ENCODE measurements at regions not wholly inside any gene's neighbourhood (a gene's known extent, or its start where the extent isn't known, plus 50 kb on each side); places are given as distances from the start of the nearest gene placed in this dataset.

DNA sequence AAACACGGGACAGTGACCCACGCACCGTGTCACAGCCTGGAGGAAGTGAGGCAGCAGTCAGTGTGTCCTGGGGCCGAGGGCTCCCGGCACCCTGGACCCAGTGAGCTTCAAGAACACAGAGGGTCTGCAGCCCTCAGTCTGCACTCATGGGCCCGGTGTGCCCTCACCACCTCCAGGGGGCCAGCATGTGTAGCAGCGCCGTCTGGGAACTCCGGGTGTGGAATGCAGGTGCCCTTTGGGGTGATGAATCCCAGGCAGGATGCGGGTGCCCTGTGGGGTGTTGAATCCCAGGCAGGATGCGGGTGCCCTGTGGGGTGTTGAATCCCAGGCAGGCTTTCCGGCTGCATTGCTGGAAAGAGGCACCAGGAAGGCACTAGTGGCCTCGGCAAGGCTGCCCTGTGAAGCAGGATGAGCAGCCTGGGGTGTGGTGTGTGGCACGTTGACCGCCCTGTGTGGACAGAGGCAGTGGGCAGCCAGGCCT is 1399.9 kb downstream of the BRD1 start:
- Histone ChIP-seq H3K27ac (ENCODE audit: extremely low read length, insufficient read depth, low read length) (no peak overlapping the region), H2AFZ (ENCODE audit: low read length) (no peak overlapping the region), H3K79me2 (ENCODE audit: insufficient read depth, low read length) (no peaks in the 10 kb centered on the region), H3K4me2 (ENCODE audit: low read depth, low read length) (no peak overlapping the region), H3K36me3 (replicated peaks in 1 of 2; ENCODE audit: control insufficient read depth in 1 of 2, insufficient read depth in 2 of 2, low read length in 2 of 2) (no peaks in the 10 kb centered on the region), H3K9me3 (ENCODE audit: low read length) (no peaks in the 10 kb centered on the region), H3K27me3 (ENCODE audit: control insufficient read depth in 1 of 2, insufficient read depth in 2 of 2, low read length in 2 of 2) (peaks cover 12 to 84% of the 10 kb centered on the region in 2 experiments; a peak in 4 of 5 replicates), H4K20me1 (ENCODE audit: insufficient read depth, low read length) (0 out of 2 replicates have a peak, but pooled peaks cover 6% of the 10 kb centered on the region), H3K9ac (ENCODE audit: insufficient read depth, low read depth, low read length) (no peak overlapping the region), H3K4me3 (replicated peaks in 1 of 3; ENCODE audit: insufficient read depth in 1 of 3, low read depth in 2 of 3, low read length in 3 of 3) (no peak overlapping the region), H3K4me1 (ENCODE audit: insufficient read depth, low read length) (no peaks in the 10 kb centered on the region)
- POLR2A ChIA-PET = no interaction called here
- ATAC-seq = no peak
- CTCF ChIA-PET (ENCODE audit: low intra/inter-chr PET ratio, low total read pairs) = no interaction called here
- in situ Hi-C loops (cut with HindIII; ENCODE audit: extremely low pct_ligation_motif_present, low pct_unique_long_range_greater_than_20kb) = no loop called here
- DNase-seq (ENCODE audit: low spot score) = no peak
- intact Hi-C loops (cut with micrococcal nuclease; ENCODE audit: unreplicated experiment) = no loop called here
- no CpG with 5 or more reads among the region's 15 CpGs for WGBS (ENCODE audit: low lambda C conversion rate)
- no peak for FAIRE-seq
- no TSS peak for BruUV-seq (replicated peaks)
- TF ChIP-seq, protein P1, sequence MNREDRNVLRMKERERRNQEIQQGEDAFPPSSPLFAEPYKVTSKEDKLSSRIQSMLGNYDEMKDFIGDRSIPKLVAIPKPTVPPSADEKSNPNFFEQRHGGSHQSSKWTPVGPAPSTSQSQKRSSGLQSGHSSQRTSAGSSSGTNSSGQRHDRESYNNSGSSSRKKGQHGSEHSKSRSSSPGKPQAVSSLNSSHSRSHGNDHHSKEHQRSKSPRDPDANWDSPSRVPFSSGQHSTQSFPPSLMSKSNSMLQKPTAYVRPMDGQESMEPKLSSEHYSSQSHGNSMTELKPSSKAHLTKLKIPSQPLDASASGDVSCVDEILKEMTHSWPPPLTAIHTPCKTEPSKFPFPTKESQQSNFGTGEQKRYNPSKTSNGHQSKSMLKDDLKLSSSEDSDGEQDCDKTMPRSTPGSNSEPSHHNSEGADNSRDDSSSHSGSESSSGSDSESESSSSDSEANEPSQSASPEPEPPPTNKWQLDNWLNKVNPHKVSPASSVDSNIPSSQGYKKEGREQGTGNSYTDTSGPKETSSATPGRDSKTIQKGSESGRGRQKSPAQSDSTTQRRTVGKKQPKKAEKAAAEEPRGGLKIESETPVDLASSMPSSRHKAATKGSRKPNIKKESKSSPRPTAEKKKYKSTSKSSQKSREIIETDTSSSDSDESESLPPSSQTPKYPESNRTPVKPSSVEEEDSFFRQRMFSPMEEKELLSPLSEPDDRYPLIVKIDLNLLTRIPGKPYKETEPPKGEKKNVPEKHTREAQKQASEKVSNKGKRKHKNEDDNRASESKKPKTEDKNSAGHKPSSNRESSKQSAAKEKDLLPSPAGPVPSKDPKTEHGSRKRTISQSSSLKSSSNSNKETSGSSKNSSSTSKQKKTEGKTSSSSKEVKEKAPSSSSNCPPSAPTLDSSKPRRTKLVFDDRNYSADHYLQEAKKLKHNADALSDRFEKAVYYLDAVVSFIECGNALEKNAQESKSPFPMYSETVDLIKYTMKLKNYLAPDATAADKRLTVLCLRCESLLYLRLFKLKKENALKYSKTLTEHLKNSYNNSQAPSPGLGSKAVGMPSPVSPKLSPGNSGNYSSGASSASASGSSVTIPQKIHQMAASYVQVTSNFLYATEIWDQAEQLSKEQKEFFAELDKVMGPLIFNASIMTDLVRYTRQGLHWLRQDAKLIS (CRISPR knock-in tag; IDR thresholded peaks at IDR 0.05) = no peak
- TF ChIP-seq YEATS4 (CRISPR knock-in tag; IDR thresholded peaks at IDR 0.05; ENCODE audit: borderline replicate concordance) (no peak), CREM (IDR thresholded peaks at IDR 0.05) (no peak), CREM (CRISPR knock-in tag; IDR thresholded peaks at IDR 0.05) (no peak), ZNF777 (CRISPR knock-in tag; IDR thresholded peaks at IDR 0.05) (no peak), JUND (CRISPR knock-in tag; IDR thresholded peaks at IDR 0.05) (no peak), KLF15 (CRISPR knock-in tag; IDR thresholded peaks at IDR 0.05; ENCODE audit: borderline replicate concordance) (no peak), RBAK (CRISPR knock-in tag; IDR thresholded peaks at IDR 0.05) (no peak), ZNF446 (CRISPR knock-in tag; IDR thresholded peaks at IDR 0.05) (no peak), EHMT2 (IDR thresholded peaks at IDR 0.05; ENCODE audit: borderline replicate concordance, low read depth, low read length) (no peak), ZNF367 (CRISPR knock-in tag; IDR thresholded peaks at IDR 0.05; ENCODE audit: borderline replicate concordance) (no peak), ZSCAN12 (CRISPR knock-in tag; IDR thresholded peaks at IDR 0.05) (no peak), ZNF232 (CRISPR knock-in tag; IDR thresholded peaks at IDR 0.05; ENCODE audit: borderline replicate concordance) (no peak), RFXANK (CRISPR knock-in tag; IDR thresholded peaks at IDR 0.05) (no peak)
- TF ChIP-seq, protein P2, sequence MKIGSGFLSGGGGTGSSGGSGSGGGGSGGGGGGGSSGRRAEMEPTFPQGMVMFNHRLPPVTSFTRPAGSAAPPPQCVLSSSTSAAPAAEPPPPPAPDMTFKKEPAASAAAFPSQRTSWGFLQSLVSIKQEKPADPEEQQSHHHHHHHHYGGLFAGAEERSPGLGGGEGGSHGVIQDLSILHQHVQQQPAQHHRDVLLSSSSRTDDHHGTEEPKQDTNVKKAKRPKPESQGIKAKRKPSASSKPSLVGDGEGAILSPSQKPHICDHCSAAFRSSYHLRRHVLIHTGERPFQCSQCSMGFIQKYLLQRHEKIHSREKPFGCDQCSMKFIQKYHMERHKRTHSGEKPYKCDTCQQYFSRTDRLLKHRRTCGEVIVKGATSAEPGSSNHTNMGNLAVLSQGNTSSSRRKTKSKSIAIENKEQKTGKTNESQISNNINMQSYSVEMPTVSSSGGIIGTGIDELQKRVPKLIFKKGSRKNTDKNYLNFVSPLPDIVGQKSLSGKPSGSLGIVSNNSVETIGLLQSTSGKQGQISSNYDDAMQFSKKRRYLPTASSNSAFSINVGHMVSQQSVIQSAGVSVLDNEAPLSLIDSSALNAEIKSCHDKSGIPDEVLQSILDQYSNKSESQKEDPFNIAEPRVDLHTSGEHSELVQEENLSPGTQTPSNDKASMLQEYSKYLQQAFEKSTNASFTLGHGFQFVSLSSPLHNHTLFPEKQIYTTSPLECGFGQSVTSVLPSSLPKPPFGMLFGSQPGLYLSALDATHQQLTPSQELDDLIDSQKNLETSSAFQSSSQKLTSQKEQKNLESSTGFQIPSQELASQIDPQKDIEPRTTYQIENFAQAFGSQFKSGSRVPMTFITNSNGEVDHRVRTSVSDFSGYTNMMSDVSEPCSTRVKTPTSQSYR (CRISPR knock-in tag; IDR thresholded peaks at IDR 0.05; ENCODE audit: borderline replicate concordance) = no peak
- TF ChIP-seq, protein P3, sequence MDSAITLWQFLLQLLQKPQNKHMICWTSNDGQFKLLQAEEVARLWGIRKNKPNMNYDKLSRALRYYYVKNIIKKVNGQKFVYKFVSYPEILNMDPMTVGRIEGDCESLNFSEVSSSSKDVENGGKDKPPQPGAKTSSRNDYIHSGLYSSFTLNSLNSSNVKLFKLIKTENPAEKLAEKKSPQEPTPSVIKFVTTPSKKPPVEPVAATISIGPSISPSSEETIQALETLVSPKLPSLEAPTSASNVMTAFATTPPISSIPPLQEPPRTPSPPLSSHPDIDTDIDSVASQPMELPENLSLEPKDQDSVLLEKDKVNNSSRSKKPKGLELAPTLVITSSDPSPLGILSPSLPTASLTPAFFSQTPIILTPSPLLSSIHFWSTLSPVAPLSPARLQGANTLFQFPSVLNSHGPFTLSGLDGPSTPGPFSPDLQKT (CRISPR knock-in tag; IDR thresholded peaks at IDR 0.05; ENCODE audit: borderline replicate concordance) = no peak

All from HepG2 (cell line).